ENCODE measurements at regions not wholly inside any gene's neighbourhood (a gene's known extent, or its start where the extent isn't known, plus 50 kb on each side); places are given as distances from the start of the nearest gene placed in this dataset.

DNA sequence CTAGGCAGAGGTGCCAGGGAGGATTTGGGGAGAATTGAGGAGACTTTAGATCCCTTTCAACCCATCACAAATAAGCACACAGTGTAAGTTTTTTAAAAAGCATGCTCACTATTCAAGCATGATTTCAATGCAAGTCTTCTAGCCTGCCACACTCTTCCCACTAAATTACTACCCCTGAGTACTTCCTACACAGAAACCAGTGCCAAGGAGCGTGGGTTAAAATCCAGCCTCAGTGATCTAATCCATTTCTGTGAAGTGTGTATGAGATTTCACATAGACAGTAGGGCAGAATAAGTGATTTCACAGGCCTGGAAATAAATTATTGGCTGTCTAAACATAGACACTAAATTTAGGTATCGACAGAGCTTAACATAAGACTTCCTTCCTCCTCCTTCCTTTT lies 142.9 kb upstream of the ATP1B1 start:
- TF ChIP-seq, protein P1, sequence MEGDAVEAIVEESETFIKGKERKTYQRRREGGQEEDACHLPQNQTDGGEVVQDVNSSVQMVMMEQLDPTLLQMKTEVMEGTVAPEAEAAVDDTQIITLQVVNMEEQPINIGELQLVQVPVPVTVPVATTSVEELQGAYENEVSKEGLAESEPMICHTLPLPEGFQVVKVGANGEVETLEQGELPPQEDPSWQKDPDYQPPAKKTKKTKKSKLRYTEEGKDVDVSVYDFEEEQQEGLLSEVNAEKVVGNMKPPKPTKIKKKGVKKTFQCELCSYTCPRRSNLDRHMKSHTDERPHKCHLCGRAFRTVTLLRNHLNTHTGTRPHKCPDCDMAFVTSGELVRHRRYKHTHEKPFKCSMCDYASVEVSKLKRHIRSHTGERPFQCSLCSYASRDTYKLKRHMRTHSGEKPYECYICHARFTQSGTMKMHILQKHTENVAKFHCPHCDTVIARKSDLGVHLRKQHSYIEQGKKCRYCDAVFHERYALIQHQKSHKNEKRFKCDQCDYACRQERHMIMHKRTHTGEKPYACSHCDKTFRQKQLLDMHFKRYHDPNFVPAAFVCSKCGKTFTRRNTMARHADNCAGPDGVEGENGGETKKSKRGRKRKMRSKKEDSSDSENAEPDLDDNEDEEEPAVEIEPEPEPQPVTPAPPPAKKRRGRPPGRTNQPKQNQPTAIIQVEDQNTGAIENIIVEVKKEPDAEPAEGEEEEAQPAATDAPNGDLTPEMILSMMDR (optimal IDR thresholded peaks at IDR 0.05 in 1 of 3, IDR thresholded peaks at IDR 0.05 in 1 of 3, conservative IDR thresholded peaks at IDR 0.05 in 1 of 3; ENCODE audit: extremely low read depth in 1 of 3, insufficient read depth in 2 of 3, low read length in 3 of 3): no peak
- no peak for TF ChIP-seq EZH2 (IDR thresholded peaks at IDR 0.05; ENCODE audit: low read length)

Measured in keratinocyte (primary cell).